ACHN (cell line): ENCODE measurements at regions not wholly inside any gene's neighbourhood (a gene's known extent, or its start where the extent isn't known, plus 50 kb on each side); places are given as distances from the start of the nearest gene placed in this dataset.

Experiments
- DNase-seq: peaks from one replicate; pipeline ENCODE4 v3.0.0-alpha.2; 2015
- in situ Hi-C: cut with HindIII; loops from 2 replicates; pipeline ENCODE4 v1.10.0; 2017; ENCODE audit warnings: low sequenced_read_pairs, low pct_ligation_motif_present, low pct_unique_long_range_greater_than_20kb

DNA sequence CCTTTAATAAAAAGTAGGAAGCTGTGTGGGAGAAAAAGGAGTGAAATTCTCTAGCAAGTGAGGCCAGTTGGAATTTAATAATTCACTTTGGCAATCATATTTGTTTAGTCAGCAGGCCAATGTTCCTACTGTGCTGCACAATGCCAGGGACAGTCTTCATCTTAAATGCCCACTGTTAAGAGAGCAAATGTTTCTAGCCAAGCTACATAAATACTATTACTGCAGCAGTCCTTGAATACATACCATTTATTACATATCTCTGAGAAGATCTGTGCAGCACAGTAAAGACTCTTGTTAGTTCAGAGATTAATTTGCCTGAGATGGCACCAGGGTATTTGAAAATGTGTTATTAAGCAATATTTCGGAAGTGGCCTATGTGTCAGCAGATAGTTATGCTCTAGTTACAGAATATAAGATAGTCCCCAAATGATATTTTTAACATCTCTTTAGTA, 105.4 kb downstream of the OGFRL1 start:
- no peak for DNase-seq

DNA sequence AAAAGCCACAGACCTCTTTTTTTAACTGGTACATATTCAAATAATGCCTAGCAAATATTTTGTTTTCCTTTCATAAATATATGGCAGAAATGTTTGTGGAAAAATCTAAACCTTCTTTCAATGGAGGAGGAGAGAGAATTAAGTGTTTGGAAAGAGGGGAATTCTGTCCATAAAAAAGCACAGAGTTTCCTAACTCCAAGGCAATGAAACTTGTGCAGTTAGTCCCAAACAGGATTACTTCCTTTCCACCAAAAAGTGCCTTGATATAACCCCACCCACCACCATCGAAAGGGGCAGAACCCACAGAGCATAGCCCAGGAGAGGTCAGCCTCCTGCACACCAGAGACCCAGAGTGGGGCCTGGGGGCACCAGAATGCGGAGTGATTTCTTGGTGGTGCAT, 106.3 kb downstream of the OGFRL1 start:
- no peak for DNase-seq
- in situ Hi-C loops = no loop called here

More for the DNA sequence above, 105.4 kb downstream of the OGFRL1 start:
- in situ Hi-C loops = no loop called here

- DNase-seq = no peak
- in situ Hi-C loops = no loop called here
Measured at GRCh38 chr6:71395731-71396409, 107.3 kb downstream of the OGFRL1 start.

DNA sequence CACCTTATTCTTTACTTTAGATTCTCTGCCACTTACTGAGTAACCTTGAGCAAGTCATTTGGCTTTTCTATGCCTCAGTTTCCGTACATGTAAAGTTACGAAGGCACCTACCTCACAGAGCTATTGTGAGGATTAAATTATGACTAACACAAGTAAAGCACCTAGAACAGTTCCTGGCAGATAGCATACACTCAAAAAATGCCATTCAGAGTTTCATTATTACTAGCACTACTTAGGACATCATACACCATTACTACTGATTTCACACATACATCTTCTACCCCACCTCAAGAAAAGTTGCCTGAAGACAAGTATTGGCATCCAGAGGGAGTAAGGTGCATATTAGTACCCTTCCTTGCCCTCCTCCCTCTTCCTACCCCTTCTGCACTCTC, 107.8 kb downstream of the OGFRL1 start:
- in situ Hi-C loops = no loop called here
- no peak for DNase-seq

- in situ Hi-C loops = no loop called here
- no peak for DNase-seq
Measured at GRCh38 chr6:71399279-71399678, 110.7 kb downstream of the OGFRL1 start.

GRCh38 chr6:71400852-71401251, 112.2 kb downstream of the OGFRL1 start:
- in situ Hi-C loops = no loop called here
- DNase-seq = no peak

DNA sequence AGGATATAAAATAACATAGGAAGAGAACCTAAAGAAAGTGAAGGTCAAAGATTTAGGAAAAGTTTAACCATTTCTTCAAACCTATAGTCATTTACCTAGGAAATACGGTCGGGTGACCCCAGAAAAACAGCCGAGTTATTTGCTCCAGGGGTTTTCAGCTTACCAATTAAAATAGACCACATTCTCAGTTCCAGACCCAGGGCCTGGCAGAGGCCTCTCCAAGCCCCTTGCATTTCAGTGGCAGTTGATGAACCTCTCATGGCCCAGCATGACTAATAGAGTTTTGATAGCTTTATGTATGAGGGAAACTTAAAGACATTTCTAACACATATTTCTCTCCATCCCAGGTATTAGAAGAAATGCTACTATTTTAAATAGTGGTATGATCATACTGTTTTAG, 113.5 kb downstream of the OGFRL1 start:
- peak; percentile 48 for DNase-seq
- in situ Hi-C loops = no loop called here

DNA sequence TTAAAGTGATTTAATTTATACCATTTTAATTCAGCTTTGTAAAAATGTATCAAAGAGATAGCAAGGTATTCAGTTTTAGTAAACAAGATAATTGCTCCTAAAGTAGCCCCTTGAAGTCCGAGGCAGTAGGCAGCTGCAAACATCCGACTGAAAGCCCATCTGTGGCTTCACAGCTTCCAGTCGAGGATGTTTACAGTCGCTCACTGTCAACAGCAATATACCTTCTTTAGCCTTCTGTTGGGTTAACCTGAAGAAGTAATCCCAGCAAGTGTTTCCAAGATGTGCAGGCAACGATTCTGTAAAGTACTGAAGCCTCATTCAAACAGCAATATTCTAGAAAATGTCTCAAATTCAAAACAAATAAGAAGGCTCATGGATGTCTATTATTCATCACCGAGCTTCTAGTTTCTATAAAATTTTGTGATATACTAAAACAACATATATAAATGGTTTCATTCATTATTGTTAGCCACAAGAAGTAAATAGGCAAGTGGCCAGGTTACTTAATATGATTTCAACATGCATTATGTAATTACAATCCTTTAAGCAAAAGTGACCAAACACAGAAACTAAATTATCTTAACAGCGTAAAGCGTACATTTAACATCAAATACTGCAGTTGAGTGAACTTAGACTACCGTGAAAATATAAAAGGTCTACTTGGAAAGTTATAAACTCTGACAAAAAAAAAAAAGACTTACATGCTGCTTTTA, 115.0 kb downstream of the OGFRL1 start:
- DNase-seq = no peak
- in situ Hi-C loops = no loop called here

DNA sequence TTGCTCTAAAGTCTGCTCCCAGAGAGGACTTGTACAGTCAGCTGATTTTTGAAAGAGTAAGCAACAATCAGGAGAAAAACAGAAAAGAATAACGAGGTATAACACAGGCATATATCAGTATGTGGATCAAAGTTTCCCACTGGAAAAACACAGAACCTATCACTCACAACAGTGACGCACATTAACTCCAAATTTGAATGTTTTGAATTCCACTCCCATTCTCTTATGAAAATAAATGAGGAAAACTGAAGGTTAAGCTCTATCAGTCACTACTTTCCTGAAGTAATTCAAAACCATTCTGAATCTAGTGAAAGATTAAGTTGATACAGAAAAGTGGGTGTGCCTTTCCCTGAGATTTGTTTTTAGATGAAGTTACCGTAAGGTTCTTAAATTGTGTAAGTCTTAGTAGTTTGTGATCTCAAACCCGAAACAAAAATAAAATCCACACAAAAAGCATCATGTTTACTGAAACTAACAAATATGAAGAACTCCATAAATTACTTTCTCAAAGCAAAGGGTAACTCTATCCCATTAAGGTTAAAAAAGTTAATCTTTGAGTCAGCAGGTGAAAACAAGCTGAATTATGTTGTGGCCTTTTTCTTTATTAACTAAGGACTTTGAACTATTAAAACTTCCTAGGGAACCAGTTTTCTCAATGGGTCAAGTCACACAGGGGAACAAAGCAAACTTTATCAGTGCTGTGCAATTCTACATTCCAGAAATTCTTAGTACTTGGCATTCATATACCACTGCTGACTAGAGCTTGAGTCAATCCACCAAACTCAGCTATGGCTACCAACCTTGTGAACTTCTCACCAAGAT, 115.7 kb downstream of the OGFRL1 start:
- peak; percentile 91 for DNase-seq
- in situ Hi-C loops = no loop called here

- in situ Hi-C loops = no loop called here
Measured at GRCh38 chr6:71404967-71405278, 116.3 kb downstream of the OGFRL1 start.

GRCh38 chr6:71405416-71405815, 116.8 kb downstream of the OGFRL1 start:
- in situ Hi-C loops = no loop called here
- no peak for DNase-seq

More at GRCh38 chr6:71404967-71405278, 116.3 kb downstream of the OGFRL1 start:
- DNase-seq = no peak

DNA sequence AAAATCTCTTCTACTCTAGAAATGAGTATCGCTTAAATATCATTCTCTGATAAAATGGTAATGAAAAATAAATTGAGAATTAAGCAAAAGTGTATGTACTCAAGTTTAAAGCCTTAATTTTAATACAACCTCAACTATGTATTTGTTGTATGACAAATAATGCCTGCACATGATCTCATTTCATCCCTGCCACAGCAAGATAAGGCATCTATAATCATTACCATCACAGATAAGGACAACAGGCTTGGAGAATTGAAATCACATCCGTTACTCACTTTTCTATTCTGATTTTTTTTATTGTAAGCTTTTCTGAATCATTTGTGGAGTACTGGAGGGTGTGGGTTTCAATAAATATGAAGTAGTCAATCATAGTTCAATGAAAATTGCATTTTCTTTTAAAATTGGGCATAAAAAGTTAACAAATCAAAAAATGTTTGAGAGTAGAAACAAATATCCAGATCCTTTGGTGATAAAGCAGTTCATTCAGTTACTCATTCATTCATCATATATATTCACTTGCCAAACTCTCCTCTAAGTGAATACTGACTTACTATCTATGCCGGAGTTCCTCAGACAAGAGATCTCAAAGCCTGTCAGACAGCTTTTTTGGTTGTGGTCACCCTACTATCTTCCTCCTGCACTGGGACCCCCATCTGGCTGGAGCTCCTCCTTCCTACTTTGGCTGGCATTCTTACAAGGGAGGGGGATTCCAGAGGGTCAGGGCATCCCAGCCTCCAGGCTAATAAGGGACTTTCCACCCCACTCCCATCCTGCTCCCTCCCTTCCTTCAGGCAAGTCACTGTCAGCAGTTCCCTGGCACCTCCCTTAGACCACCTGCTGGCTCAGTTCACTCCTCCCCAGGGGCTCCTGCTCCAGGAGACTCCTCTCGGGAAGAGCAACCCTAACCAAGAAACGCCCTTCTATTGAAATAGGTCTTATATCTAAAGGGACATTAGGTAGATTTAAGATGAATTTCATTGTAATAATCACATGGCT, 118.6 kb downstream of the OGFRL1 start:
- peak; percentile 72 for DNase-seq
- in situ Hi-C loops = no loop called here

GRCh38 chr6:71408787-71409723, 120.4 kb downstream of the OGFRL1 start:
- DNase-seq = no peak
- in situ Hi-C loops = no loop called here

DNA sequence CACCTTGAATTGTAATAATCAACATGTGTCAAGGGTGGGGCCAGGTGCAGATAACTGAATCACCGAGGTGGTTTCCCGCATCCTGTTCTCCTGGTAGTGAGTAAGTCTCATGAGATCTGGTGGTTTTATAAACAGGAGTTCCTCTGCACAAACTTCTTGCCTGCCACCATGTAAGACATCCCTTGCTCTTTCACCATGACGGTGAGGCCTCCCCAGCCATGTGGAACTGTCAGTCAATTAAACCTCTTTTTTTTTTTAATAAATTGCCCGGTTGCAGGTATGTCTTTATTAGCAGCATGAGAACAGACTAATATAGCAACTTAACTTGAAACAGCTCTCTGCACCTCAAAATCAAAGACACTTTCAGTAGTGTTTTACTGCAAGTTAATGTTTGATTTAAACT, 121.6 kb downstream of the OGFRL1 start:
- DNase-seq = peak; percentile 74
- in situ Hi-C loops = no loop called here

DNA sequence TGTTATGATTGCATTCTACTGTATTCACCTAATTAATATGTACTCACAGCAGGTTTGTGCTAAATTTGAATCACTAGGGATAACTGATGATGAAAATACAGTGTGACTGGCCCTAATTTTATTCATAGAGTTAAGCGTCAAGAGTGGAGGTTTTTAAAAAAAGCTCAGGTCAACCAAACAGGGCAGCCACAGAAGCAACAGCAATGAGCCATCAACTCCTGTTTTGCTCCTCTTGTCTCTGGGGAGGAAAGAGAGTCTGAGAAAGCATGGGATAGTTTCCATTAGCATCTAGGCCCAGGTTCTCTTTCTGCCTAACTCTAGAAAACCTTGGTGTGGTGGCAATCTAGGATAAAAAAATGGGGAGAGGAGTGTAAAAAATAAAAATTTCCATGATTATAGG, 122.1 kb downstream of the OGFRL1 start:
- in situ Hi-C loops = no loop called here
- peak; percentile 44 for DNase-seq

GRCh38 chr6:71411882-71412281, 123.3 kb downstream of the OGFRL1 start:
- in situ Hi-C loops = no loop called here
- DNase-seq = no peak

DNA sequence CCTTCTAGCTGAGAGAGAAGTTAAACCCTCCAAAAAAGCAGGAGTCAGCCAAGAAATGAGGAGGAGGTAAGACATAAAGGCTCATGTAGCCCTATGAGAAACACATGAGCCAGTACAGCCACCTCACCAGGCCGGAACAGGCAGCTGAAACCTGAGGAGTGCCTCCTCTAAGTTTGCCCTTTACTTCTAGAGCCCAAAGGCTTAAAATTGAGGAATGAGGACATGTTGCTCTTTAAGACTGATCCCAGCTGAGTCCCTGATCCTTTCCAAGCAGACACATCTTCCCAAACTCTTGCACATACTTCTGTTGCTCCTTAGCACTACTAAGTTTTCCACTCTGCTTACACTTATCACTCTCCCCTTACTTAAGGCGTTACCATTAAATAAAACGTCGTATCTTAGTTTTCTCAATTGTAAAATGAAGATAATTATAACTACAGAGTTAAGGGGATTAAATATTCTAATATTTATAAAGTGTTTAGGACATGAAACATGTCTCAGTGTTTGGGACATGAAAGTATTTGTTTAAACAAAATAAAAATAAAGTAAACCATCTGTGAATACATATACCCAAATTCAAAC, 124.0 kb downstream of the OGFRL1 start:
- in situ Hi-C loops = no loop called here
- no peak for DNase-seq
